ENCODE measurements at regions not wholly inside any gene's neighbourhood (a gene's known extent, or its start where the extent isn't known, plus 50 kb on each side); places are given as distances from the start of the nearest gene placed in this dataset.
"Not testable (repeated sequence)": the region's sequence is repeated elsewhere in the genome, so short reads cannot be mapped to it uniquely, and the experiment has no call there.

DNA sequence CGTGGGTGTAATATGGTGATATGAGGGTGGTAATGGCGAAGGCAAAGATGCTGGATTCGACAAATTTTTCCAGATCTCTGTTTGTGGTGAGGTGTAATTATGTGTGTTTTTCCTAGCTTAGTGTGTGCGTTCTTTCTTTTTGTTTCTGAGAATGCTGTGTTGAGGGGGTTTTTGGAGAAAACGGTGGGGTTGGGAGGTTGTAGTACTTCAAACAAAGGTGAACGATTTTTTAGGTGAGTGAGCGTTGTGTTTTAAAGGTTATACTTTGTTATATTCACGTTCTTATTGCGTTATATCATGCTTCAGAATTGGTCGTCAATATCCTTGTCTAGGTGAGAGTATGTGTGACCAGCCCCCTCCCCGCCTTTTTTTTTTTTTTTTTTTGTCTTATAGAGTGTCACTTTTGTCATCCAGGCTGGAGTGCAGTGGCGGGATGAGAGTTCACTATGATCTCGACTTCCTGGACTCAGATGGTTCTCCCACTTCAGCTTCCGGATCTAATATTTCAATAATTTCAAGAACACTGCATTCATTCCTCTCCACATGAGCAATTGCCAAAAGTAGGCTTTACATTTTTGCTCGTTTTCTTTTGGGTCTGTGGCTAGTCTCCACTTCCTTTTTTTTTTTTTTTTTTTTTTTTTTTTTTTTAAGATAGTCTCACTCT, 82.2 kb upstream of the RNU2-1 start:
- no peak for DNase-seq

DNA sequence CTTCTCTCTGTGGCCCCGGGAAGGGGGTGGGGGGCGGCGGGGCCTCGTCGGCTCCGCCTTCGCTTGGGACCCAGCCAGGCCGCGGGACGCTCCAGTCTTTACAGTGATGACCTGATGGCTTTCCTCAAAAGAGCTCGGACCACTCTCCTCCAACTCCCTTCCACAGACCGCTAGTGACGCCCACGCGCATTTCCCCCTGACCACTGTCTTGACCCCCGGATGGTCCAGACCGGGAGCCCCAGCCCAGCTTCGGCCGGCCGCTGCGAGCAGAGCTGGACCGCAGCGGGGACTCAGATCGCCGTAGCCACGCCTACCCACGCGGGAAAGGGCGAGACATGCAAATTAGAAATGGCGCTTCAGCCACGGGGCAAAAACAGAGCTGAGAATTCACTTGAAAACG, 81.6 kb upstream of the RNU2-1 start:
- DNase-seq: no peak

DNA sequence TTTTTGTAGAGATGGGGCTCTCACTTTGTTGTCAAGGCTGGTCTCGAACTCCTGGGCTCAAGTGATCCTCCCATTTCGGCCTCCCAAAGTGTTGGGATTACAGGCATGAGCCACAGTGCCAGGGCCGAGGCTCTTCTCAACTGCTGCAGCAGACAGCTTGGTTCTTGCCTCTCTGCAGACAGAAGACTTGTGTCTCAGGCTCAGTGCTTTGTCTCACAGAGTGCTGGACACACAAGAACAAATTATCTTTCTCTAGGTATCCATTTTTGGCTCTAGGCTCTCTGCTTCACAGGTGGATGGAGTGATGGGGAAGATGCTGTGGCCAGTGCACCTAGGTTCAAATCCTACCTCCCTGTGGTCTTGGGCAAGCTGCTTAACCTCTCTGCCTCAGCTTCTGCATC, 80.8 kb upstream of the RNU2-1 start:
- peak; percentile 48 for DNase-seq

DNA sequence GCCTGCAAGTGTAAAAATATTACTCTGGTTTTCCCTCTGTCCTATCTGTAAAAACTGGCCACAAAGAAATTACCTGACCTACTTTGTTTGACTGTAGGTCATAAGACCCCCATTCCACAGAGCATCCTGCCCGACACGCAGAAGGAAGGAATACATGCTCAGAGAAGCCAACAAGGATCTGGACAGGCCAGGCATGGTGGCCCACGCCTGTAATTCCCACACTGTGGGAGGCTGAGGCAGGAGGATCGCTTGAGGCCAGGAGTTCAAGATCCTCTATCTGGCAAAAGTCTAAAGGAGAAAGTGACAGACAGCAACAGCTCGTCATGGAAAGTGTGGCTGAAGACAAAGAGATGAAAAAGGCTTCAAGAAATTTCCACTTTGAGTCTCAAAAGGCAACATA, 78.2 kb upstream of the RNU2-1 start:
- no peak for DNase-seq

DNA sequence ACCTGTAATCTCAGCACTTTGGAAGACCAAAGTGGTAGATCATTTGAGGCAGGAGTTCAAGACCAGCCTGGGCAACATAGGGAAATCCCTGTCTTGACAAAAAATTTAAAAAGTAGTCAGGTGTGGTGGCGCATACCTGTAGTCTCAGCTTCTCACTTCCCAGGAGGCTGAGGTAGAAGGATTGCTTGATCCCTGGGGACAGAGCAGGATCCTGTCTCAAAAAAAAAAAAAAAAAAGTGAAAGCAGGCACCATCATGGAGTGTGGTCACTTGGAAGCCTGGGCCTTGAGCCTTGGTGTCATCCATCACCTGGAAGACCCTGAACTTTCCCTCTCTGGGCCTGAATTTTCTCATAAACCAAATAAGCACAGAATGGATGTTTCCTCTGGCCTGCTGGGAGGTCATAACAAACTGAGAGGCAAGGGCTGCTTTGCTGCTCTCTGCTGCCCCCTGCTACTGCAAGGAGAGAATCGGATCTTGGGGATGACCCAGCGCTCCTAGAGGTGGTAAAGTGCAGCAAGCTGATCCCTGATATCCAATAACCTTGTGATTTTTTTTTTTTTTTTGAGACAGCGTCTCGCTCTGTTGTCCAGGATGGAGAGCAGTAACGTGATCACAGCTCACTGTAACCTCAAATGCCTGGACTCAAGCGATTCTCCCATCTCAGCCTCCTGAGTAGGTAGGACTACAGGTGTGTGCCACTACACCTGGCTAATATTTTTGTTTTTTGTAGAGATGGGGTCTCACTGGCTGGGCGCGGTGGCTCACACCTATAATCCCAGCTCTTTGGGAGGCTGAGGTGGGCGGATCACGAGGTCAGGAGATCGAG, 75.9 kb upstream of the RNU2-1 start:
- DNase-seq: no peak

DNA sequence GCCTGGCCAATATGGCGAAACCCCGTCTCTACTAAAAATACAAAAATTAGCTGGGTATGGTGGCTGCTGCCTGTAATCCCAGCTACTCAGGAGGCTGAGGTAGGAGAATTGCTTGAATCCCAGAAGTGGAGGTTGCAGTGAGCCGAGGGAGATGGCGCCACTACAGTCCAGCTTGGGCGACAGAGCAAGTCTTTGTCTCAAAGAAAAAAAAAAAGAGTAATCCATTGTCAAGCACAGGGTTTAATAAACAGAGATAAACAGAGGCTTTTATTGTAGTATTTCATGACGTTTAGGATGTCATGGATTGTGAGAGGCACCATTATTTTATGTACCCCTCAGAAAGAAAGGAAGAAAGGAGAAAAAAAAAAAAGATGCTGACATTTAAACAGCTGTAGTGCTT, 75.2 kb upstream of the RNU2-1 start:
- DNase-seq: no peak

DNA sequence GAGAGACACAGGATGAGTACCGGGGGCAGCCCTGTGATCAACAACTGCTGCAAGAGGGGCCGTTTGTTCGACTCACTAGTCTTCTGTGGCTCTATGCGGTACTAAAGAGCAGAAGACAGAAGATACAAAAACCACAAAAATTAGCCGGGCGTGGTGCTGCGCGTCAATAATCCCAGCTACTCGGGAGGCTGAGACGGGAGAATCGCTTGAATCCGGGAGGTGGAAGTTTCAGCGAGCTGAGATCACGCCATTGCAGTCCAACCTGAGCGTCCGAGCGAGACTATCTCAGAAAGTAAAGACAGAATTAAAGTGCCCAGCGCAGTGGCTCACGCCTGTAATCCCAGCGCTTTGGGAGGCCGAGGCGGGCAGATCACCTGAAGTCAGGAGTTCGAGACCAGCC, 71.0 kb upstream of the RNU2-1 start:
- DNase-seq: not testable (repeated sequence)

DNA sequence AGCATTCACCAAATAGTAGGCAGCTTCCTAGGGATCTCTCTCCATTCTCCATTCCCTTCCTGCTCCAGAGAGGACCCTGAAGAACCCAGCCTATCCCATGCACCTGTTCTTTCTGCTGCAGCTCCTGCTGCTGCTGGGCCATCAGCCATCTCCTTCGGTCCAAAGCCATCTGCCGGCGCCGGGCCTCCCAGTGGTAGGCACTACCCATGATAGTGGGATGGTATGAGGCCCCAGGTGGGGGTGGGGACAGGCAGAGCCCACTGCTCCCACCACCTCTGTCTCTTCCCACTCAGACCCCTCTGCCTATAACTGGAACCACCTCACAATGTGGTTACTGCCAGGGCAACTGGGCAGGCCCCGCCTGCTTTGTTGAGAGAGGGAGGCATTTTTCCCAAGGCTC, 69.3 kb upstream of the RNU2-1 start:
- DNase-seq: not testable (repeated sequence)

DNA sequence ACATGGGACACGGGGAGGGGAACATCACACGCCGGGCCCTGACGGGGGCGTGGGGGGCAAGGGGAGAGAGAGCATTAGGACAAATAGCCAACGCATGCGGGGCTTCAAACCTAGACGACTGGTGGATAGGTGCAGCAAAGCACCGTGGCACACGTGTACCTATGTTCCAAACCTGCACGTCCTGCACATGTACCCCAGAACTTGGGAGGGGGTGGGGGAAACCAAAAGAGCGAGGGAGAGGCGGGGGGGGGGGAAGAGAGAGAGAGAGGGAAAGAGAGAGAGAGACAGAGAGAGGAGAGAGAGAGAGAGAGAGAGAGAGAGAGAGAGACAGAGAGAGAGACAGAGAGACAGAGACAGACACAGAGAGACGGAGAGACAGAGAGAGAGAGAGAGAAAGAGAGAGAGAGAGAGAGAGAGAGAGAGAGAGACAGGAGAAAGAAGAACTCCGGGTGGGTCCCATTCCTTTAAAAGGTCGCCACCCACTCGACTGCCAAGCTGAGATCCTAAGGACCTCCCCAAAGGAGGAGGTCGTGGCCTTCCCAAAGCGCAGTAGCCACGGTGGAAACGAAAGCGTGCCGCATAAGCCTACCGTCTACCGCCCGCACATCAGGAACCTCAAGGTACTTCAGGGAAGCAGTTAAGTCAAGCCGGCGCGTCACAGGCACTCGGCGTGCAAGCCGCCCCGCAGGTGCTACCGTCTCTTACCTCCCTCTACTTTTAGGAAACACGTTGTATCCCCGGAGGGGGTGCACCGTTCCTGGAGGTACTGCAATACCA, 65.7 kb upstream of the RNU2-1 start:
- DNase-seq: not testable (repeated sequence)

DNA sequence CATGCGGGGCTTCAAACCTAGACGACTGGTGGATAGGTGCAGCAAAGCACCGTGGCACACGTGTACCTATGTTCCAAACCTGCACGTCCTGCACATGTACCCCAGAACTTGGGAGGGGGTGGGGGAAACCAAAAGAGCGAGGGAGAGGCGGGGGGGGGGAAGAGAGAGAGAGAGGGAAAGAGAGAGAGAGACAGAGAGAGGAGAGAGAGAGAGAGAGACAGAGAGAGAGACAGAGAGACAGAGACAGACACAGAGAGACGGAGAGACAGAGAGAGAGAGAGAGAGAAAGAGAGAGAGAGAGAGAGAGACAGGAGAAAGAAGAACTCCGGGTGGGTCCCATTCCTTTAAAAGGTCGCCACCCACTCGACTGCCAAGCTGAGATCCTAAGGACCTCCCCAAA, 55.9 kb upstream of the RNU2-1 start:
- not testable (repeated sequence) for DNase-seq

DNA sequence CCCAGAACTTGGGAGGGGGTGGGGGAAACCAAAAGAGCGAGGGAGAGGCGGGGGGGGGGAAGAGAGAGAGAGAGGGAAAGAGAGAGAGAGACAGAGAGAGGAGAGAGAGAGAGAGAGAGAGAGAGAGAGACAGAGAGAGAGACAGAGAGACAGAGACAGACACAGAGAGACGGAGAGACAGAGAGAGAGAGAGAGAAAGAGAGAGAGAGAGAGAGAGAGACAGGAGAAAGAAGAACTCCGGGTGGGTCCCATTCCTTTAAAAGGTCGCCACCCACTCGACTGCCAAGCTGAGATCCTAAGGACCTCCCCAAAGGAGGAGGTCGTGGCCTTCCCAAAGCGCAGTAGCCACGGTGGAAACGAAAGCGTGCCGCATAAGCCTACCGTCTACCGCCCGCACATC, 49.8 kb upstream of the RNU2-1 start:
- DNase-seq: not testable (repeated sequence)
